Upper lobe of right lung (tissue), 1 donor: ENCODE measurements at regions not wholly inside any gene's neighbourhood (a gene's known extent, or its start where the extent isn't known, plus 50 kb on each side); places are given as distances from the start of the nearest gene placed in this dataset.

Source experiments
- ATAC-seq: fragments of 200-7000 bp; cut with Tn5 transposase; one replicate; pipeline ENCODE4 v1.9.1; 2020; ENCODE audit warnings: mild to moderate bottlenecking, moderate library complexity
- DNase-seq: peaks from one replicate; pipeline ENCODE4 v3.0.0-alpha.2; 2020
- H3K27ac ChIP-seq: fragments of 200-600 bp; one replicate; pipeline ENCODE4 v1.8.0; 2022
- H3K27me3 ChIP-seq: fragments of 200-600 bp; one replicate; pipeline ENCODE4 v1.8.0; 2022; ENCODE audit warnings: mild to moderate bottlenecking
- H3K36me3 ChIP-seq: fragments of 200-600 bp; one replicate; pipeline ENCODE4 v1.8.0; 2022
- H3K4me1 ChIP-seq: fragments of 200-600 bp; one replicate; pipeline ENCODE4 v1.8.0; 2022
- H3K4me3 ChIP-seq: fragments of 200-600 bp; one replicate; pipeline ENCODE4 v1.8.0; 2022; ENCODE audit warnings: mild to moderate bottlenecking
- H3K9me3 ChIP-seq: fragments of 200-600 bp; one replicate; pipeline ENCODE4 v1.8.0; 2022
- intact Hi-C: fragments of 100-400 bp; cut with DNase I; formaldehyde crosslinking; loops from one replicate; pipeline ENCODE4 v1.11.0; 2022
- TF ChIP-seq, protein P1 (sequence below): fragments of 200-600 bp; IDR thresholded peaks from one replicate; pipeline ENCODE4 v1.8.0; 2022; ENCODE audit warnings: antibody characterized with exemption
- donor health status: DM: no; HTN: yes; CAD: no; lungs with severe emphysema.

DNA sequence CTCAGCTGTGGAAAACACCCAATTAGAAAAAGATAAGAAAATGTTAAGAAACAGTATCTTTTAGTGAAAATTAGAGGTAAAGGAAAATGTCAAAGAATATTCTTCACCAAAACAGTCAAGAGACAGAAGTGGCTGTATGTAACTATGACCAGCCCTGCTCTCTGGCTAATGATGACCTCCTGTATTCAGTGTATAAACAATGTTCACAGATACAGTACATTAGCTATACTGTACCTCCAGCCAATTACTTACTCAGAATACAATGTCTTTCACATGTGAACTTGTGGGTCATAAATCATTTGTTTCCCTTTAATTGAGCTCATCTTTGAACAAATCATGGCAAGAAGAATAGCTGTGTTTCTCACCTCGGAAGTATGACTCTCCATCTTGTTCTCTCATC is 432.0 kb downstream of the LMO4 start:
- no peak for DNase-seq
- H3K4me1 ChIP-seq = no peaks in the 10 kb centered on the region
- no peaks in the 10 kb centered on the region for H3K9me3 ChIP-seq
- no peaks in the 10 kb centered on the region for H3K36me3 ChIP-seq
- intact Hi-C loops = no loop called here
- no peak for ATAC-seq
- H3K27ac ChIP-seq = no peak overlapping the region
- no peaks in the 10 kb centered on the region for H3K27me3 ChIP-seq
- TF ChIP-seq, protein P1, sequence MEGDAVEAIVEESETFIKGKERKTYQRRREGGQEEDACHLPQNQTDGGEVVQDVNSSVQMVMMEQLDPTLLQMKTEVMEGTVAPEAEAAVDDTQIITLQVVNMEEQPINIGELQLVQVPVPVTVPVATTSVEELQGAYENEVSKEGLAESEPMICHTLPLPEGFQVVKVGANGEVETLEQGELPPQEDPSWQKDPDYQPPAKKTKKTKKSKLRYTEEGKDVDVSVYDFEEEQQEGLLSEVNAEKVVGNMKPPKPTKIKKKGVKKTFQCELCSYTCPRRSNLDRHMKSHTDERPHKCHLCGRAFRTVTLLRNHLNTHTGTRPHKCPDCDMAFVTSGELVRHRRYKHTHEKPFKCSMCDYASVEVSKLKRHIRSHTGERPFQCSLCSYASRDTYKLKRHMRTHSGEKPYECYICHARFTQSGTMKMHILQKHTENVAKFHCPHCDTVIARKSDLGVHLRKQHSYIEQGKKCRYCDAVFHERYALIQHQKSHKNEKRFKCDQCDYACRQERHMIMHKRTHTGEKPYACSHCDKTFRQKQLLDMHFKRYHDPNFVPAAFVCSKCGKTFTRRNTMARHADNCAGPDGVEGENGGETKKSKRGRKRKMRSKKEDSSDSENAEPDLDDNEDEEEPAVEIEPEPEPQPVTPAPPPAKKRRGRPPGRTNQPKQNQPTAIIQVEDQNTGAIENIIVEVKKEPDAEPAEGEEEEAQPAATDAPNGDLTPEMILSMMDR = no peak
- no peak overlapping the region for H3K4me3 ChIP-seq

DNA sequence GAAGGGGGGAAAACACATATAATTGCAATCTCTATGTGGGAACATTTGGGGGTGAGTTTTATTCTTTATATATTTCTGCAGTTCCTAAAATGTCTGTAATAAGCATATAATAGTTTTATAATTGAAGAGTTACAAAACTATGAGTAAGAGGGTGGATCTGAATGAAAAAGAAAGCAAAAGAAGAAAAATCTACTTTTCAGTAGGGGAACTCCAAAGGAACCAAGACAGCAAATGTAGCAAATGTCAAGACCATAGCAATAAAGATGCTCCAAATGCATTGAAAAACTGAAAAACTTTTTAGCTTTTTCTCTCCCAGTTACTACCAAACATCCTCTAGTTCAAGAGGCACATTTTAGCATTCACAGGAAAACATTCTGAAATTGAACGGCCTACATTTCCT is 434.8 kb downstream of the LMO4 start:
- Histone ChIP-seq H3K4me3 (no peak overlapping the region), H3K27ac (no peak overlapping the region), H3K9me3 (no peaks in the 10 kb centered on the region), H3K36me3 (no peaks in the 10 kb centered on the region), H3K27me3 (no peaks in the 10 kb centered on the region), H3K4me1 (no peaks in the 10 kb centered on the region)
- TF ChIP-seq, protein P1 = no peak
- DNase-seq (no peak), ATAC-seq (no peak)
- intact Hi-C loops = no loop called here

DNA sequence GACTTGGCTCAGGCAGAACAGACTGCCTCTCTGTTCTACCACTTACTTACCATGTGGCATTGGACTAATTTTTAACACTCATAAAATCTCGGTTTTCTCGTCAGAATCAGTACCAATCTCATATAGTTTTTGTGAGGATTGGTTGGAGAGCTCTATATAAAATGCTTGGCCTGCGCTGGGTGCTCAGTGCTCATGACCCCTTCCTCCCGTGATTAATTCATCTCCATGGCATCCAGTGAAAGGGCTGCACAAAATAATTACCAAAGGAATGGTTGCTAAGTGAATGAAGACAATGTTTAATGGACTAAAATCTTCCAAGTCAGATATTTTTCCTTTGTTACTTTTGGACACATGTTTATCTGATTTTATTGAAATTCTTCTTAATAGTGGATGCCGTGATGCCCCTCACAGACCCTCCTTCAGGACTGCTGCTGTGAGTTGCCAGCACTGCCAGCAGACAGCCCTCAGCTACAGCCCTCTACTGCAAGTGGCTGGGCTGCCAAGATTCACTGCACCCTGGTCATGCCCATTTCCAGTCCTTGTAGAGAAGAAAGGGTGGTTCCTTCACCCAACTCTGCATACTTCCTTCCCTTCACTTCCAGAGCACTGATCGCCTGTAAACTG is 436.5 kb downstream of the LMO4 start:
- no peaks in the 10 kb centered on the region for H3K4me1 ChIP-seq
- no peaks in the 10 kb centered on the region for H3K27me3 ChIP-seq
- intact Hi-C loops = no loop called here
- H3K27ac ChIP-seq = no peak overlapping the region
- H3K36me3 ChIP-seq = no peaks in the 10 kb centered on the region
- DNase-seq = no peak
- H3K4me3 ChIP-seq = no peak overlapping the region
- TF ChIP-seq, protein P1 = no peak
- H3K9me3 ChIP-seq = no peaks in the 10 kb centered on the region
- no peak for ATAC-seq

DNA sequence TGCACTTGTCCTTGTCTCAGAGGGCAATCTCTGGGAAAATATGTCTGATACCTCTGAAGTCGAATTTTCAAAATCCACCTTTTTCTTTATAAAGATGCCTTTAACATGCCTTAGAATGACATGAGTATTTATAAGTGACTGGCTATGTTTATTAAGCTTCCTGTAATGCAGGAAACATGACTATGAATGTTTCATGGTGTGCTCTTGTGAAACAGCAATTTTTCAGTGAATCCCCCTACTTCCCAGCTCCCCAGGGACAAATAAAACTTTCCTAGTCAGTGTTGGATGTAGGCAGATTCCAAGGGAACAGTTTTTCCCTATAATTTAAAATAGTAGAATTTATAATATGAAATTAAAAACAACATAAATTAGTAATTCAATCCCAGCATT is 437.0 kb downstream of the LMO4 start:
- DNase-seq (no peak), ATAC-seq (no peak)
- Histone ChIP-seq H3K4me1 (no peaks in the 10 kb centered on the region), H3K9me3 (no peaks in the 10 kb centered on the region), H3K27me3 (no peaks in the 10 kb centered on the region), H3K4me3 (no peak overlapping the region), H3K27ac (no peak overlapping the region), H3K36me3 (no peaks in the 10 kb centered on the region)
- intact Hi-C loops = no loop called here
- TF ChIP-seq, protein P1 = no peak

DNA sequence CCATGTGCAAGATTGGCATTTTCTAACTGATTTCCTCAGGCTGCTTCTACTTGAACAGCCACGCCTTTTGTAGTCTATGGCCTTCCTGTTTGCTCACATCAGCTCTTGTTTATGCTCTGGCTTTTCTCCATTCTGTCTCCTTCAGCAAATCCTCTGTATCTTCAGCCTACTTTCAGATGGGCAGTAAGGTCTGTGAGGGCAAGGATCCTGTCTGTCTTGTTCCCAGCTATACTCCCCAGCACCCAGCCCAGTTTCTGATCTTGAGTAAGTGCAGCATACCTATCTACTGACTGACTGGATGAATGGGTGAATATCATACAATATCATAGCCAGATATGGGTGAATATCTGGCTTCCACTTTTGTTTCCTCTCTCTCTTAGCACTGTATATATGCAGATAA is 438.1 kb downstream of the LMO4 start:
- Histone ChIP-seq H3K4me1 (no peaks in the 10 kb centered on the region), H3K27ac (no peak overlapping the region), H3K9me3 (no peaks in the 10 kb centered on the region), H3K36me3 (no peaks in the 10 kb centered on the region), H3K27me3 (no peaks in the 10 kb centered on the region), H3K4me3 (no peak overlapping the region)
- DNase-seq (no peak), ATAC-seq (no peak)
- TF ChIP-seq, protein P1 = no peak
- intact Hi-C loops = no loop called here

DNA sequence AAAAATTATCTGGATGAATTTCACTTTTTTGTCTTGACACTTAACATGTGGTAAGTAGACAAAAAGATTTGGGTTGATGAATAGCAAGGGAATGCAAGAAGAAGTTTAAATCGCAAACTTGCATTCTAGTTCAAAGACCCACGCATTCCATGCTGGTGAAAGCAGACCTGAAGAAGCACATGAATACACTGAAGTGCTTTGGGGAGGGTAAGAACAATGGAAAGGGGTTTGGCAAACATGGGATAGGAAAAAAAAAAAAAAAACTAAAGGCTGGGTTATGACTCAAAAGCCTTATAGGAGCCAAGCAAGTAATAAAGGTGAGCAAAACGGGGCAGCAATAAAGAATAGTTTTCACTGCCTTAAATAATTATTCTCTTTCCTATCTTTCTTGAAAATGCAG is 450.2 kb downstream of the LMO4 start:
- no peak overlapping the region for H3K4me3 ChIP-seq
- H3K4me1 ChIP-seq = no peaks in the 10 kb centered on the region
- H3K27ac ChIP-seq = no peak overlapping the region
- no peak for ATAC-seq
- intact Hi-C loops = no loop called here
- no peak for DNase-seq
- no peaks in the 10 kb centered on the region for H3K36me3 ChIP-seq
- H3K27me3 ChIP-seq = no peaks in the 10 kb centered on the region
- TF ChIP-seq, protein P1 = no peak
- no peaks in the 10 kb centered on the region for H3K9me3 ChIP-seq
